Fibroblast of lung (primary cell): ENCODE measurements at regions not wholly inside any gene's neighbourhood (a gene's known extent, or its start where the extent isn't known, plus 50 kb on each side); places are given as distances from the start of the nearest gene placed in this dataset.

Source experiments
- DNase-seq, 2 donors: peaks; one replicate each; pipeline versions ENCODE4 v3.0.0 to v3.0.0-alpha.2; 2010; ENCODE audit warnings: low read depth in 2 of 2
- H2AFZ ChIP-seq: 2 replicates; pipeline ENCODE4 v1.5.1; 2012; ENCODE audit warnings: low read length, control low read depth, inconsistent platforms
- H3K27ac ChIP-seq: 2 replicates; pipeline ENCODE4 v1.5.1; 2011; ENCODE audit warnings: low read length, control low read depth; ENCODE audit not compliant: insufficient read depth
- H3K27me3 ChIP-seq: 2 replicates; pipeline ENCODE4 v1.5.1; 2011; ENCODE audit warnings: mild to moderate bottlenecking, low read length; ENCODE audit not compliant: control insufficient read depth, insufficient read depth
- H3K36me3 ChIP-seq: 2 replicates; pipeline ENCODE4 v1.5.1; 2011; ENCODE audit warnings: low read length; ENCODE audit not compliant: control insufficient read depth, insufficient read depth
- H3K4me1 ChIP-seq: 2 replicates; pipeline ENCODE4 v1.5.1; 2011; ENCODE audit warnings: low read length; ENCODE audit not compliant: control insufficient read depth, insufficient read depth; ENCODE audit errors: extremely low read depth
- H3K4me2 ChIP-seq: 2 replicates; pipeline ENCODE4 v1.5.1; 2011; ENCODE audit warnings: low read length, control low read depth; ENCODE audit not compliant: insufficient read depth; ENCODE audit errors: extremely low read depth
- H3K4me3 ChIP-seq, 4 experiments: fragments of 200-600 bp in 1 of 4; sonication (generic) in 1 of 4; replicated peaks in 1 of 4; 2 replicates each; pipeline ENCODE4 v1.5.1; 2011 to 2016; ENCODE audit warnings: low read length in 4 of 4, low read depth in 3 of 4, mild to moderate bottlenecking in 3 of 4, control low read depth in 2 of 4, inconsistent platforms in 1 of 4, mixed read lengths in 1 of 4; ENCODE audit not compliant: insufficient read depth in 1 of 4; ENCODE audit errors: control extremely low read depth in 1 of 4
- H3K79me2 ChIP-seq: 2 replicates; pipeline ENCODE4 v1.5.1; 2012; ENCODE audit warnings: mild to moderate bottlenecking, low read length, inconsistent platforms; ENCODE audit not compliant: control insufficient read depth, insufficient read depth
- H3K9ac ChIP-seq: 2 replicates; pipeline ENCODE4 v1.5.1; 2011; ENCODE audit warnings: mild to moderate bottlenecking, low read length, control low read depth; ENCODE audit not compliant: insufficient read depth
- H3K9me3 ChIP-seq: 2 replicates; pipeline ENCODE4 v1.5.1; 2012; ENCODE audit warnings: low read depth, low read length; ENCODE audit not compliant: control insufficient read depth, insufficient read depth
- H4K20me1 ChIP-seq: 2 replicates; pipeline ENCODE4 v1.5.1; 2011; ENCODE audit warnings: low read length; ENCODE audit not compliant: control insufficient read depth, insufficient read depth; ENCODE audit errors: extremely low read depth
- EZH2 ChIP-seq: IDR thresholded peaks from 2 replicates; pipeline ENCODE4 v1.5.1; 2012; ENCODE audit warnings: low read length, control low read depth, mild to moderate bottlenecking; ENCODE audit errors: missing control alignments
- TF ChIP-seq, protein P1 (sequence below), 2 donors: IDR thresholded peaks in 1 of 2; conservative IDR thresholded peaks in 1 of 2; 1 replicate in 1 of 2; 2 replicates in 1 of 2; pipeline ENCODE4 v1.5.1; 2011 to 2012; ENCODE audit warnings: low read length in 2 of 2, control low read depth in 1 of 2, inconsistent platforms in 1 of 2, low read depth in 1 of 2, mild to moderate bottlenecking in 1 of 2

DNA sequence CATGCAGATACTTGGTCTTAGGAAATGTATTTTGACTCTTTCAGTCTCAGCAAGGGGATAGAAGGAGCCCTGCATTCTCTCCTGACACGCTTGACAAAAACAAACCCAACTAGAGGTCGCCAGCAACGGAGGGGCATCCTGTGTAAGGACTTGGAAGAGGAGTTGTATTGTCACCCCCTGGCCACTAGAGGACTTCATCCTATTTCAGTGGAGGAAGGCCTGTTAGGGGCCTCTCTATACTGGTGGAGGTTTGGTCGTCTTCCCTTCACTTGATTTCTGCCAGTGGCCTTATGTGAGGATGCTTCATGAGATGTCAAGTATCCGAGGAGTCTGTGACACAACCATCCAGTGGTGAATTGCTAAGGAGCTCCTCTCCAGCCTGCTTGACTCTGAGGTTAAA is 122.8 kb upstream of the STC2 start:
- Histone ChIP-seq H3K27ac (peak overlapping the region; percentile 46), H3K79me2 (no peaks in the 10 kb centered on the region)

DNA sequence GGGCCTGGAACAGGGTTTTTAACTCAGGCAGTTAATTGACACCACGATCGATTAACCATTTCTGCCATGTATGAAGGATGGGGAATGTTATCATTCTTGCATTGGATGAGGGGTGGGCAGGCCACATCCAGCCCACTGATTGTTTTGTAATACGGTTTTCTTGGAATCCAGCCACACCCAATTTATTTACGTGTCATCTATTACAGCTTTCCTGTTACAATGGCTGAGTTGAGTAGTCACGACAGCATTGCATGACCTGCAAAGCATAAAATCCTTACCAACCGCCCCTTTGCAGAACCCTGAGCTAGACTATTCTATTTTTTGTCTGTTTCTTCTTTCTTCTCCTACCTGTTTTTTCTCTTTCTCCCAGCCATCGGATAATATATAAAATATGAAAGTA is 122.0 kb upstream of the STC2 start:
- H2AFZ ChIP-seq = no peak overlapping the region
- no peaks in the 10 kb centered on the region for H3K36me3 ChIP-seq
- H3K27me3 ChIP-seq = no peaks in the 10 kb centered on the region
- no peak overlapping the region for H3K27ac ChIP-seq
- DNase-seq = no peak
- no peak for TF ChIP-seq EZH2
- TF ChIP-seq, protein P1, sequence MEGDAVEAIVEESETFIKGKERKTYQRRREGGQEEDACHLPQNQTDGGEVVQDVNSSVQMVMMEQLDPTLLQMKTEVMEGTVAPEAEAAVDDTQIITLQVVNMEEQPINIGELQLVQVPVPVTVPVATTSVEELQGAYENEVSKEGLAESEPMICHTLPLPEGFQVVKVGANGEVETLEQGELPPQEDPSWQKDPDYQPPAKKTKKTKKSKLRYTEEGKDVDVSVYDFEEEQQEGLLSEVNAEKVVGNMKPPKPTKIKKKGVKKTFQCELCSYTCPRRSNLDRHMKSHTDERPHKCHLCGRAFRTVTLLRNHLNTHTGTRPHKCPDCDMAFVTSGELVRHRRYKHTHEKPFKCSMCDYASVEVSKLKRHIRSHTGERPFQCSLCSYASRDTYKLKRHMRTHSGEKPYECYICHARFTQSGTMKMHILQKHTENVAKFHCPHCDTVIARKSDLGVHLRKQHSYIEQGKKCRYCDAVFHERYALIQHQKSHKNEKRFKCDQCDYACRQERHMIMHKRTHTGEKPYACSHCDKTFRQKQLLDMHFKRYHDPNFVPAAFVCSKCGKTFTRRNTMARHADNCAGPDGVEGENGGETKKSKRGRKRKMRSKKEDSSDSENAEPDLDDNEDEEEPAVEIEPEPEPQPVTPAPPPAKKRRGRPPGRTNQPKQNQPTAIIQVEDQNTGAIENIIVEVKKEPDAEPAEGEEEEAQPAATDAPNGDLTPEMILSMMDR (conservative IDR thresholded peaks at IDR 0.05 in 1 of 2, IDR thresholded peaks at IDR 0.05 in 1 of 2; ENCODE audit: low read depth in 1 of 2, low read length in 2 of 2) = no peak
- H3K4me1 ChIP-seq = peaks cover 25% of the 10 kb centered on the region
- no peak overlapping the region for H3K9ac ChIP-seq
- no peaks in the 10 kb centered on the region for H3K9me3 ChIP-seq
- H3K4me3 ChIP-seq = no peak overlapping the region
- H3K79me2 ChIP-seq = no peaks in the 10 kb centered on the region
- no peaks in the 10 kb centered on the region for H4K20me1 ChIP-seq
- H3K4me2 ChIP-seq = no peak overlapping the region

More for the DNA sequence above, 122.8 kb upstream of the STC2 start:
- Histone ChIP-seq H3K36me3 (no peaks in the 10 kb centered on the region), H3K27me3 (no peaks in the 10 kb centered on the region), H3K9me3 (no peaks in the 10 kb centered on the region), H3K9ac (no peak overlapping the region), H3K4me2 (no peak overlapping the region), H3K4me1 (peaks cover 30% of the 10 kb centered on the region), H2AFZ (no peak overlapping the region), H3K4me3 (no peak overlapping the region), H4K20me1 (no peaks in the 10 kb centered on the region)
- DNase-seq = no peak
- TF ChIP-seq, protein P1 (conservative IDR thresholded peaks at IDR 0.05 in 1 of 2, IDR thresholded peaks at IDR 0.05 in 1 of 2; ENCODE audit: low read depth in 1 of 2, low read length in 2 of 2) = peak; percentile 16 to 18
- no peak for TF ChIP-seq EZH2

DNA sequence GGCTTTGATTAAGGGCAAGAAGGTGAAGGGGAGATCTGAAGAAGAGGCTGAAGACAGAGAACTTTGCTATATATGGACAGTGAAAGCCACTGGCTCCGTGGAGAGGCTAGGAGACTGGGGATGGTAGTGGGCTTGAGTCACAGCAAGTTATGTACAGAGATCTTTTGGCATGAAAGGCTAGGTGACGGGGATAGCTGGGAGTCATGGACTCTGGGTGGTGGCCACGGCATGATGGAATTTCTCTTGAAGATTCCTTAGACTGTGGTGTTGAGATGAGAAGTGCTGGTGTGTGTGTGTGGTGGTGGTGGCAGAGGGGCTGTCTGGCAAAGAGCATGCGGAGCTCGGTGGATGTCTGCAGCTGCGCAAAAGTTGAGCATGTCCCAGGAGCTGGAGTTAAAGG is 120.6 kb upstream of the STC2 start:
- Histone ChIP-seq H3K36me3 (no peaks in the 10 kb centered on the region), H4K20me1 (no peaks in the 10 kb centered on the region), H3K9ac (no peak overlapping the region), H3K9me3 (no peaks in the 10 kb centered on the region), H3K27ac (no peak overlapping the region), H3K4me3 (no peak overlapping the region), H2AFZ (no peak overlapping the region), H3K4me1 (peaks cover 19% of the 10 kb centered on the region), H3K79me2 (no peaks in the 10 kb centered on the region), H3K27me3 (no peaks in the 10 kb centered on the region), H3K4me2 (no peak overlapping the region)
- no peak for TF ChIP-seq EZH2
- TF ChIP-seq, protein P1 (conservative IDR thresholded peaks at IDR 0.05 in 1 of 2, IDR thresholded peaks at IDR 0.05 in 1 of 2; ENCODE audit: low read depth in 1 of 2, low read length in 2 of 2) = no peak
- no peak for DNase-seq
